HEK293T (cell line): ENCODE measurements at regions not wholly inside any gene's neighbourhood (a gene's known extent, or its start where the extent isn't known, plus 50 kb on each side); places are given as distances from the start of the nearest gene placed in this dataset.

ENCODE experiments used
- CTCF ChIA-PET: fragments of 350-600 bp; formaldehyde crosslinking; extraction: SDS; loops from one replicate; lab custom pipeline; 2021; ENCODE audit warnings: antibody characterized with exemption, inconsistent platforms; lab: Yijun Ruan, JAX
- POLR2A ChIA-PET: fragments of 350-600 bp; formaldehyde crosslinking; extraction: SDS; loops from one replicate; lab custom pipeline; 2020; ENCODE audit warnings: antibody characterized with exemption, inconsistent platforms; lab: Yijun Ruan, JAX
- DNase-seq: peaks from one replicate; pipeline ENCODE4 v3.0.0; 2012; ENCODE audit warnings: mixed read lengths; ENCODE audit errors: extremely low spot score
- ARNT ChIP-seq: fragments of 450-650 bp; IDR thresholded peaks from 2 replicates; pipeline ENCODE4 v1.6.1; 2017; ENCODE audit warnings: mild to moderate bottlenecking
- BHLHE40 ChIP-seq: fragments of 450-650 bp; IDR thresholded peaks from 2 replicates; pipeline ENCODE4 v1.6.1; 2016; ENCODE audit warnings: mild to moderate bottlenecking, moderate library complexity, borderline replicate concordance
- CTBP1 ChIP-seq: fragments of 450-650 bp; IDR thresholded peaks from 2 replicates; pipeline ENCODE4 v1.6.1; 2016; ENCODE audit warnings: borderline replicate concordance
- ELF4 ChIP-seq: fragments of 450-650 bp; IDR thresholded peaks from 2 replicates; pipeline ENCODE4 v1.6.1; 2017; ENCODE audit warnings: antibody characterized with exemption
- FOXA1 ChIP-seq: fragments of 450-650 bp; IDR thresholded peaks from 2 replicates; pipeline ENCODE4 v1.6.1; 2016; ENCODE audit warnings: mild to moderate bottlenecking
- FOXK2 ChIP-seq: fragments of 450-650 bp; IDR thresholded peaks from 2 replicates; pipeline ENCODE4 v1.6.1; 2016; ENCODE audit warnings: mild to moderate bottlenecking
- FOXM1 ChIP-seq: fragments of 450-650 bp; IDR thresholded peaks from 2 replicates; pipeline ENCODE4 v1.6.1; 2017; ENCODE audit warnings: mild to moderate bottlenecking, borderline replicate concordance
- HDGF ChIP-seq: fragments of 450-650 bp; IDR thresholded peaks from 2 replicates; pipeline ENCODE4 v1.6.1; 2017; ENCODE audit warnings: antibody characterized with exemption, borderline replicate concordance
- L3MBTL2 ChIP-seq: fragments of 450-650 bp; conservative IDR thresholded peaks from 2 replicates; pipeline ENCODE4 v1.6.1; 2016; ENCODE audit warnings: mild to moderate bottlenecking
- LEF1 ChIP-seq: fragments of 450-650 bp; IDR thresholded peaks from 2 replicates; pipeline ENCODE4 v1.6.1; 2017; ENCODE audit warnings: mild to moderate bottlenecking, borderline replicate concordance
- NFRKB ChIP-seq: fragments of 450-650 bp; IDR thresholded peaks from 2 replicates; pipeline ENCODE4 v1.6.1; 2016; ENCODE audit warnings: mild to moderate bottlenecking, moderate library complexity
- PKNOX1 ChIP-seq: fragments of 450-650 bp; IDR thresholded peaks from 2 replicates; pipeline ENCODE4 v1.6.1; 2016
- SP1 ChIP-seq: fragments of 450-650 bp; IDR thresholded peaks from 2 replicates; pipeline ENCODE4 v1.6.1; 2017
- SUZ12 ChIP-seq: fragments of 450-650 bp; IDR thresholded peaks from 2 replicates; pipeline ENCODE4 v1.6.1; 2016; ENCODE audit warnings: mild to moderate bottlenecking
- TARDBP ChIP-seq: fragments of 450-650 bp; IDR thresholded peaks from 2 replicates; pipeline ENCODE4 v1.6.1; 2016
- ZNF384 ChIP-seq: fragments of 450-650 bp; IDR thresholded peaks from 2 replicates; pipeline ENCODE4 v1.6.1; 2016

- no peak for TF ChIP-seq SP1
- TF ChIP-seq ZNF384, result no peak
- TF ChIP-seq FOXA1, result no peak
- TF ChIP-seq CTBP1, result no peak
- no peak for TF ChIP-seq LEF1
- TF ChIP-seq PKNOX1, result no peak
- TF ChIP-seq L3MBTL2, result no peak
- TF ChIP-seq TARDBP, result no peak
- no peak for TF ChIP-seq ELF4
- DNase-seq, result no peak
- ChIA-PET CTCF (no interaction called here), POLR2A (no interaction called here)
These were observed 360.8 kb downstream of the SOX9 start for GRCh38 chr17:72481572-72481971.

GRCh38 chr17:72485596-72485995 lies 364.8 kb downstream of the SOX9 start:
- POLR2A ChIA-PET, result no interaction called here
- TF ChIP-seq BHLHE40, result no peak
- TF ChIP-seq FOXA1, result no peak
- no peak for TF ChIP-seq NFRKB
- TF ChIP-seq L3MBTL2, result no peak
- no peak for TF ChIP-seq LEF1
- TF ChIP-seq SP1, result no peak
- TF ChIP-seq PKNOX1, result no peak
- no peak for TF ChIP-seq SUZ12
- no peak for TF ChIP-seq CTBP1
- TF ChIP-seq HDGF, result no peak
- no peak for TF ChIP-seq FOXM1
- no peak for TF ChIP-seq ARNT
- no peak for TF ChIP-seq FOXK2
- TF ChIP-seq TARDBP, result no peak
- TF ChIP-seq ZNF384, result no peak
- no peak for TF ChIP-seq ELF4
- CTCF ChIA-PET, result interaction anchor here (0.6 kb wide), 1 partner anchor 215 kb away, joined by 4 read pairs; no protein-coding TSS in a partner anchor
- no peak for DNase-seq

- TF ChIP-seq CTBP1 (no peak), TARDBP (no peak), SP1 (no peak), FOXK2 (no peak), BHLHE40 (no peak), NFRKB (no peak), FOXA1 (no peak), L3MBTL2 (no peak), ELF4 (no peak), ARNT (no peak)
These were observed 366.0 kb downstream of the SOX9 start for GRCh38 chr17:72486806-72487205.

GRCh38 chr17:72487731-72488494 lies 367.1 kb downstream of the SOX9 start:
- ChIA-PET POLR2A (no interaction called here), CTCF (no interaction called here)
- TF ChIP-seq FOXA1 (no peak), BHLHE40 (no peak), PKNOX1 (no peak), FOXM1 (no peak), CTBP1 (no peak), L3MBTL2 (no peak), ELF4 (no peak), TARDBP (no peak), FOXK2 (no peak), SUZ12 (no peak), LEF1 (no peak), HDGF (no peak), ARNT (no peak)
- no peak for DNase-seq

More at GRCh38 chr17:72486806-72487205, 366.0 kb downstream of the SOX9 start:
- no peak for DNase-seq
- POLR2A ChIA-PET, result no interaction called here
- CTCF ChIA-PET, result no interaction called here

GRCh38 chr17:72488555-72489271 lies 367.9 kb downstream of the SOX9 start:
- ChIA-PET POLR2A (no interaction called here), CTCF (no interaction called here)
- no peak for DNase-seq
- no peak for TF ChIP-seq TARDBP
- TF ChIP-seq SUZ12, result no peak
- no peak for TF ChIP-seq FOXM1
- TF ChIP-seq CTBP1, result no peak
- TF ChIP-seq L3MBTL2, result no peak
- TF ChIP-seq ARNT, result no peak
- no peak for TF ChIP-seq NFRKB
- TF ChIP-seq FOXA1, result no peak
- TF ChIP-seq FOXK2, result no peak
- TF ChIP-seq HDGF, result no peak
- no peak for TF ChIP-seq ZNF384
- TF ChIP-seq LEF1, result no peak
- TF ChIP-seq BHLHE40, result no peak
- TF ChIP-seq ELF4, result no peak
- TF ChIP-seq SP1, result no peak
- no peak for TF ChIP-seq PKNOX1
